Activated CD4-positive, alpha-beta T cell treated with anti-CD3 and anti-CD28 coated beads, Interleukin-2, amount 10 ng/mL, durations not matched to agents 24 days and 14 days (primary cell): ENCODE measurements at regions not wholly inside any gene's neighbourhood (a gene's known extent, or its start where the extent isn't known, plus 50 kb on each side); places are given as distances from the start of the nearest gene placed in this dataset.

Source experiments
- DNase-seq: peaks from one replicate; pipeline ENCODE4 v3.0.0; 2022
- H3K27ac Mint-ChIP-seq: one replicate; pipeline ENCODE4 v1.8.0; 2022; ENCODE audit warnings: mild to moderate bottlenecking, mixed read lengths
- H3K27me3 Mint-ChIP-seq: one replicate; pipeline ENCODE4 v1.8.0; 2022; ENCODE audit warnings: mixed read lengths
- H3K36me3 Mint-ChIP-seq: one replicate; pipeline ENCODE4 v1.8.0; 2022; ENCODE audit warnings: low read depth, mild to moderate bottlenecking, mixed read lengths
- H3K4me1 Mint-ChIP-seq: one replicate; pipeline ENCODE4 v1.8.0; 2021; ENCODE audit warnings: mixed read lengths
- H3K4me3 Mint-ChIP-seq: one replicate; pipeline ENCODE4 v1.8.0; 2022; ENCODE audit warnings: mild to moderate bottlenecking, moderate library complexity, mixed read lengths
- H3K9me3 Mint-ChIP-seq: one replicate; pipeline ENCODE4 v1.8.0; 2021; ENCODE audit warnings: mixed read lengths
- intact Hi-C: fragments of 100-400 bp; cut with micrococcal nuclease; formaldehyde crosslinking; loops from one replicate; pipeline ENCODE4 v1.15.1; 2023

GRCh38 chr3:180161770-180162169 is 125.0 kb upstream of the PEX5L start:
- intact Hi-C loops = no loop called here
- Mint-ChIP-seq H3K4me3 (no peak overlapping the region), H3K27me3 (no peaks in the 10 kb centered on the region), H3K9me3 (no peaks in the 10 kb centered on the region), H3K27ac (no peak overlapping the region), H3K36me3 (no peaks in the 10 kb centered on the region), H3K4me1 (no peaks in the 10 kb centered on the region)
- no peak for DNase-seq

- no peaks in the 10 kb centered on the region for H3K4me1 Mint-ChIP-seq
- intact Hi-C loops = no loop called here
- DNase-seq = no peak
- H3K36me3 Mint-ChIP-seq = no peaks in the 10 kb centered on the region
- no peaks in the 10 kb centered on the region for H3K27me3 Mint-ChIP-seq
- no peaks in the 10 kb centered on the region for H3K9me3 Mint-ChIP-seq
- H3K4me3 Mint-ChIP-seq = no peak overlapping the region
- no peak overlapping the region for H3K27ac Mint-ChIP-seq
Observed at GRCh38 chr3:180175572-180175971, 138.8 kb upstream of the PEX5L start.

GRCh38 chr3:180176059-180176458 is 139.3 kb upstream of the PEX5L start:
- no peak for DNase-seq
- H3K4me3 Mint-ChIP-seq = no peak overlapping the region
- no peaks in the 10 kb centered on the region for H3K36me3 Mint-ChIP-seq
- no peaks in the 10 kb centered on the region for H3K9me3 Mint-ChIP-seq
- intact Hi-C loops = no loop called here
- no peaks in the 10 kb centered on the region for H3K27me3 Mint-ChIP-seq
- H3K4me1 Mint-ChIP-seq = no peaks in the 10 kb centered on the region
- no peak overlapping the region for H3K27ac Mint-ChIP-seq

- intact Hi-C loops = no loop called here
- H3K27ac Mint-ChIP-seq = no peak overlapping the region
- H3K9me3 Mint-ChIP-seq = no peaks in the 10 kb centered on the region
- H3K4me1 Mint-ChIP-seq = no peaks in the 10 kb centered on the region
- no peak for DNase-seq
- H3K4me3 Mint-ChIP-seq = no peak overlapping the region
- no peaks in the 10 kb centered on the region for H3K36me3 Mint-ChIP-seq
- H3K27me3 Mint-ChIP-seq = no peaks in the 10 kb centered on the region
Observed at GRCh38 chr3:180177255-180177654, 140.5 kb upstream of the PEX5L start.

GRCh38 chr3:180179562-180179961 is 142.8 kb upstream of the PEX5L start:
- intact Hi-C loops = no loop called here
- H3K4me3 Mint-ChIP-seq = no peak overlapping the region
- H3K27ac Mint-ChIP-seq = no peak overlapping the region
- H3K4me1 Mint-ChIP-seq = no peaks in the 10 kb centered on the region
- H3K36me3 Mint-ChIP-seq = no peaks in the 10 kb centered on the region
- no peak for DNase-seq
- H3K9me3 Mint-ChIP-seq = no peaks in the 10 kb centered on the region
- H3K27me3 Mint-ChIP-seq = no peaks in the 10 kb centered on the region

GRCh38 chr3:180180795-180181194 is 144.1 kb upstream of the PEX5L start:
- Mint-ChIP-seq H3K9me3 (no peaks in the 10 kb centered on the region), H3K4me3 (no peak overlapping the region), H3K36me3 (no peaks in the 10 kb centered on the region), H3K27me3 (no peaks in the 10 kb centered on the region), H3K27ac (no peak overlapping the region), H3K4me1 (no peaks in the 10 kb centered on the region)
- intact Hi-C loops = no loop called here
- DNase-seq = no peak

- Mint-ChIP-seq H3K9me3 (no peaks in the 10 kb centered on the region), H3K4me3 (no peak overlapping the region), H3K4me1 (no peaks in the 10 kb centered on the region), H3K36me3 (no peaks in the 10 kb centered on the region), H3K27me3 (no peaks in the 10 kb centered on the region), H3K27ac (no peak overlapping the region)
- intact Hi-C loops = no loop called here
- no peak for DNase-seq
Observed at GRCh38 chr3:180181387-180181786, 144.7 kb upstream of the PEX5L start.

- Mint-ChIP-seq H3K27me3 (no peaks in the 10 kb centered on the region), H3K36me3 (no peaks in the 10 kb centered on the region), H3K4me1 (no peaks in the 10 kb centered on the region), H3K4me3 (no peak overlapping the region), H3K9me3 (no peaks in the 10 kb centered on the region), H3K27ac (no peak overlapping the region)
- intact Hi-C loops = no loop called here
- no peak for DNase-seq
Observed at GRCh38 chr3:180183346-180183745, 146.6 kb upstream of the PEX5L start.

GRCh38 chr3:180184816-180185215 is 148.1 kb upstream of the PEX5L start:
- no peaks in the 10 kb centered on the region for H3K4me1 Mint-ChIP-seq
- intact Hi-C loops = no loop called here
- H3K9me3 Mint-ChIP-seq = no peaks in the 10 kb centered on the region
- no peak overlapping the region for H3K4me3 Mint-ChIP-seq
- no peak overlapping the region for H3K27ac Mint-ChIP-seq
- H3K27me3 Mint-ChIP-seq = no peaks in the 10 kb centered on the region
- H3K36me3 Mint-ChIP-seq = no peaks in the 10 kb centered on the region
- no peak for DNase-seq

GRCh38 chr3:180185650-180186049 is 148.9 kb upstream of the PEX5L start:
- intact Hi-C loops = no loop called here
- Mint-ChIP-seq H3K9me3 (no peaks in the 10 kb centered on the region), H3K27me3 (no peaks in the 10 kb centered on the region), H3K27ac (no peak overlapping the region), H3K36me3 (no peaks in the 10 kb centered on the region), H3K4me3 (no peak overlapping the region), H3K4me1 (no peaks in the 10 kb centered on the region)
- no peak for DNase-seq

GRCh38 chr3:180188512-180189309 is 152.0 kb upstream of the PEX5L start:
- H3K4me3 Mint-ChIP-seq = no peak overlapping the region
- DNase-seq = no peak
- H3K27ac Mint-ChIP-seq = no peak overlapping the region
- intact Hi-C loops = no loop called here
- H3K27me3 Mint-ChIP-seq = no peaks in the 10 kb centered on the region
- H3K9me3 Mint-ChIP-seq = no peaks in the 10 kb centered on the region
- no peaks in the 10 kb centered on the region for H3K4me1 Mint-ChIP-seq
- no peaks in the 10 kb centered on the region for H3K36me3 Mint-ChIP-seq

- Mint-ChIP-seq H3K27ac (no peak overlapping the region), H3K27me3 (no peaks in the 10 kb centered on the region), H3K4me3 (no peak overlapping the region), H3K4me1 (no peaks in the 10 kb centered on the region), H3K36me3 (no peaks in the 10 kb centered on the region), H3K9me3 (no peaks in the 10 kb centered on the region)
- intact Hi-C loops = no loop called here
- no peak for DNase-seq
Observed at GRCh38 chr3:180189310-180189648, 152.5 kb upstream of the PEX5L start.

- H3K27me3 Mint-ChIP-seq = no peaks in the 10 kb centered on the region
- intact Hi-C loops = no loop called here
- no peak overlapping the region for H3K27ac Mint-ChIP-seq
- no peaks in the 10 kb centered on the region for H3K36me3 Mint-ChIP-seq
- H3K4me1 Mint-ChIP-seq = no peaks in the 10 kb centered on the region
- no peak overlapping the region for H3K4me3 Mint-ChIP-seq
- DNase-seq = no peak
- no peaks in the 10 kb centered on the region for H3K9me3 Mint-ChIP-seq
Observed at GRCh38 chr3:180196658-180197057, 159.9 kb upstream of the PEX5L start.

- intact Hi-C loops = no loop called here
- Mint-ChIP-seq H3K4me1 (no peaks in the 10 kb centered on the region), H3K4me3 (no peak overlapping the region), H3K36me3 (no peaks in the 10 kb centered on the region), H3K9me3 (no peaks in the 10 kb centered on the region), H3K27me3 (no peaks in the 10 kb centered on the region), H3K27ac (no peak overlapping the region)
- DNase-seq = no peak
Observed at GRCh38 chr3:180199417-180199995, 162.8 kb upstream of the PEX5L start.

GRCh38 chr3:180215866-180216265 is 179.1 kb upstream of the PEX5L start:
- no peak for DNase-seq
- Mint-ChIP-seq H3K4me1 (no peaks in the 10 kb centered on the region), H3K9me3 (no peaks in the 10 kb centered on the region), H3K4me3 (no peak overlapping the region), H3K27ac (no peak overlapping the region), H3K27me3 (no peaks in the 10 kb centered on the region), H3K36me3 (no peaks in the 10 kb centered on the region)
- intact Hi-C loops = no loop called here
